Suprapubic skin (tissue), 4 donors: ENCODE measurements at regions not wholly inside any gene's neighbourhood (a gene's known extent, or its start where the extent isn't known, plus 50 kb on each side); places are given as distances from the start of the nearest gene placed in this dataset.

Experiments
- CTCF ChIP-seq, 2 donors: fragments of 200-600 bp in 1 of 2; fragments of 450-650 bp in 1 of 2; sonication (generic) in 1 of 2; IDR thresholded peaks; one replicate each; pipeline ENCODE4 v1.5.1; 2016 to 2019; ENCODE audit warnings: antibody characterized with exemption in 2 of 2, mild to moderate bottlenecking in 1 of 2, moderate library complexity in 1 of 2
- EP300 ChIP-seq: sonication (generic); formaldehyde crosslinking; IDR thresholded peaks from one replicate; pipeline ENCODE4 v1.6.1; 2017; ENCODE audit warnings: antibody characterized with exemption
- POLR2A ChIP-seq, 2 donors: fragments of 450-650 bp; IDR thresholded peaks; one replicate each; pipeline ENCODE4 v1.6.1; 2017; ENCODE audit warnings: antibody characterized with exemption in 2 of 2, mild to moderate bottlenecking in 2 of 2, moderate library complexity in 2 of 2
- POLR2AphosphoS5 ChIP-seq, 3 donors: sonication (generic); formaldehyde crosslinking; IDR thresholded peaks; one replicate each; pipeline ENCODE4 v1.6.1; 2017; ENCODE audit warnings: antibody characterized with exemption in 3 of 3

GRCh38 chr6:126481319-126481718 is 141.4 kb downstream of the CENPW start:
- TF ChIP-seq CTCF (IDR thresholded peaks at IDR 0.05) = no peak
- TF ChIP-seq POLR2A (IDR thresholded peaks at IDR 0.05) = no peak
- TF ChIP-seq EP300 = no peak
- TF ChIP-seq POLR2AphosphoS5 (IDR thresholded peaks at IDR 0.05) = no peak
